Spleen (tissue), 7 donors: ENCODE measurements at regions not wholly inside any gene's neighbourhood (a gene's known extent, or its start where the extent isn't known, plus 50 kb on each side); places are given as distances from the start of the nearest gene placed in this dataset.

Experiments used
- POLR2A ChIP-seq, 3 donors: fragments of 450-650 bp; IDR thresholded peaks; one replicate each; pipeline ENCODE4 v1.5.1; 2017; ENCODE audit warnings: antibody characterized with exemption in 3 of 3, mild to moderate bottlenecking in 1 of 3
- TF ChIP-seq, protein P1 (sequence below), 11 experiments: fragments of 200-600 bp in 7 of 11; fragments of 450-650 bp in 4 of 11; sonication (generic) in 4 of 11; IDR thresholded peaks in 8 of 11; conservative IDR thresholded peaks in 3 of 11; 1 replicate in 7 of 11; 2 replicates in 4 of 11; pipeline versions ENCODE4 v1.4.0 to v1.8.0; 2016 to 2021; ENCODE audit warnings: antibody characterized with exemption in 11 of 11, inconsistent platforms in 4 of 11, mild to moderate bottlenecking in 1 of 11
- donor health status: DM: no; HTN: no; CAD: no; lungs with moderate emphysema.
- donor health status: DM: no; HTN: no; CAD: no.
- donor health status: DM: no; HTN: no; CAD: no.

DNA sequence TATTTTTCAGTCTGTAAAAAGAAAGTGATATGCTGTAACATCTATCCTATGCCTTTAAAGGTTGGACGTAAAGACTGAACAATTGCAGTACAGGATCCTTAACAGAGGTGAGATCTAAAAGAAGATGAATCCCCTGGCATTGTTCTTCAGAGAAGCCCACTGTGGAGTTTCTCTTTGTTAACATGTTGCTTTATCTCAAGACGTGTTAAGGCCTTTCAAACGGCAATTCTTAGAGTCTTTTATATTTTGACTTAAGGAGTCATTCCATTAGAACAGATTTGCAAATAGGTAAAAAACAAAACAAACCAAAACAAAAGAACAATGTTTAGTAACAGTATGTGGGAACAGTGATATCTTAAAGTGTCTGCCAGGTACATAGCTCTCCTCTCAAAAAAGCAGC lies 225.1 kb upstream of the ZP4 start:
- TF ChIP-seq, protein P1, sequence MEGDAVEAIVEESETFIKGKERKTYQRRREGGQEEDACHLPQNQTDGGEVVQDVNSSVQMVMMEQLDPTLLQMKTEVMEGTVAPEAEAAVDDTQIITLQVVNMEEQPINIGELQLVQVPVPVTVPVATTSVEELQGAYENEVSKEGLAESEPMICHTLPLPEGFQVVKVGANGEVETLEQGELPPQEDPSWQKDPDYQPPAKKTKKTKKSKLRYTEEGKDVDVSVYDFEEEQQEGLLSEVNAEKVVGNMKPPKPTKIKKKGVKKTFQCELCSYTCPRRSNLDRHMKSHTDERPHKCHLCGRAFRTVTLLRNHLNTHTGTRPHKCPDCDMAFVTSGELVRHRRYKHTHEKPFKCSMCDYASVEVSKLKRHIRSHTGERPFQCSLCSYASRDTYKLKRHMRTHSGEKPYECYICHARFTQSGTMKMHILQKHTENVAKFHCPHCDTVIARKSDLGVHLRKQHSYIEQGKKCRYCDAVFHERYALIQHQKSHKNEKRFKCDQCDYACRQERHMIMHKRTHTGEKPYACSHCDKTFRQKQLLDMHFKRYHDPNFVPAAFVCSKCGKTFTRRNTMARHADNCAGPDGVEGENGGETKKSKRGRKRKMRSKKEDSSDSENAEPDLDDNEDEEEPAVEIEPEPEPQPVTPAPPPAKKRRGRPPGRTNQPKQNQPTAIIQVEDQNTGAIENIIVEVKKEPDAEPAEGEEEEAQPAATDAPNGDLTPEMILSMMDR (IDR thresholded peaks at IDR 0.05 in 8 of 11, conservative IDR thresholded peaks at IDR 0.05 in 3 of 11), result no peak
- no peak for TF ChIP-seq POLR2A (IDR thresholded peaks at IDR 0.05)
